Fibroblast of the aortic adventitia (primary cell): ENCODE measurements at regions not wholly inside any gene's neighbourhood (a gene's known extent, or its start where the extent isn't known, plus 50 kb on each side); places are given as distances from the start of the nearest gene placed in this dataset.

Experiments used
- DNase-seq: peaks from one replicate; pipeline ENCODE4 v3.0.0-alpha.2; 2010; ENCODE audit warnings: low read depth
- H3K4me3 ChIP-seq: 2 replicates; pipeline ENCODE4 v1.5.1; 2011; ENCODE audit warnings: low read depth, mild to moderate bottlenecking, control low read depth, low read length, moderate library complexity
- TF ChIP-seq, protein P1 (sequence below): IDR thresholded peaks from 2 replicates; pipeline ENCODE4 v1.5.1; 2011; ENCODE audit warnings: mild to moderate bottlenecking, low read length, control low read depth, inconsistent platforms; ENCODE audit not compliant: insufficient read depth

DNA sequence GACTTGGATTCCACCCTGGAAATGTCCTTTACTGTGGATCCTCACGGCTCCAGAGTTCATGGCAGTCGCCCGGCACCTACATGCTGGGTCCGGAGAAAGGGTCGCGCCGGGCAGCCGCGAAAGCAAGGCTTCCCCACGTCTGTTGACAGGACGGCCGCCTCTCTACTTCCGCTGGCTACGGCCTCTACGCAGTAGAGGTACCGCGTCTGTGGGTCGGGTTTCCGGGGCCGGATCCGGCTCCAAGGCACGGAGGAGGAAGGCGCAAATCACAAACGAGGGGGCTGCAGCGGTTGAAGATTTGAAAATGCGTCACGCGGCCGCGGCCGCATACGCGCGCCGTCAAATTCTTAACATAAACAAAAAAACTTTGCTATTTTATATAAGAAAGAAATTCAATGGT, 649.6 kb downstream of the REEP3 start:
- H3K4me3 ChIP-seq = no peak overlapping the region
- TF ChIP-seq, protein P1, sequence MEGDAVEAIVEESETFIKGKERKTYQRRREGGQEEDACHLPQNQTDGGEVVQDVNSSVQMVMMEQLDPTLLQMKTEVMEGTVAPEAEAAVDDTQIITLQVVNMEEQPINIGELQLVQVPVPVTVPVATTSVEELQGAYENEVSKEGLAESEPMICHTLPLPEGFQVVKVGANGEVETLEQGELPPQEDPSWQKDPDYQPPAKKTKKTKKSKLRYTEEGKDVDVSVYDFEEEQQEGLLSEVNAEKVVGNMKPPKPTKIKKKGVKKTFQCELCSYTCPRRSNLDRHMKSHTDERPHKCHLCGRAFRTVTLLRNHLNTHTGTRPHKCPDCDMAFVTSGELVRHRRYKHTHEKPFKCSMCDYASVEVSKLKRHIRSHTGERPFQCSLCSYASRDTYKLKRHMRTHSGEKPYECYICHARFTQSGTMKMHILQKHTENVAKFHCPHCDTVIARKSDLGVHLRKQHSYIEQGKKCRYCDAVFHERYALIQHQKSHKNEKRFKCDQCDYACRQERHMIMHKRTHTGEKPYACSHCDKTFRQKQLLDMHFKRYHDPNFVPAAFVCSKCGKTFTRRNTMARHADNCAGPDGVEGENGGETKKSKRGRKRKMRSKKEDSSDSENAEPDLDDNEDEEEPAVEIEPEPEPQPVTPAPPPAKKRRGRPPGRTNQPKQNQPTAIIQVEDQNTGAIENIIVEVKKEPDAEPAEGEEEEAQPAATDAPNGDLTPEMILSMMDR = no peak
- DNase-seq = no peak

DNA sequence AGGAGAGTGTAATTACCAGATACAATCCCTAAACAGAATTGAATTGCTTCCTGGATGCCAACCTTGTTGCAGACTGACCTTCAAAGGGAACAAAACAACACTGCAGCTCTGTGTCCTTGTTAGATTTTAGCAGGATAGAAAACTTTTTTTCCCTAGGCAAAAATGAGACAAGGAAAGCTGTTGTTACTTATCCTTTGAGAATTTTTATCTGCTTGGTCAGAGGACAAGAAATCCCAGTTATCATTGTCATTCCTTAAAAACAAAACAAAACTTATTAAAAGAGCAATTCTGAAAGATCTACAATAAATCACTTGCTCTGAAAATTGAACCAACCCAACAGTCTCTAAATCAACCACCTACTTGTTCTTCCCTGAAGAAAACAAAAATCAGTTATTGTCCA, 652.6 kb downstream of the REEP3 start:
- no peak overlapping the region for H3K4me3 ChIP-seq
- TF ChIP-seq, protein P1 = no peak
- no peak for DNase-seq

DNA sequence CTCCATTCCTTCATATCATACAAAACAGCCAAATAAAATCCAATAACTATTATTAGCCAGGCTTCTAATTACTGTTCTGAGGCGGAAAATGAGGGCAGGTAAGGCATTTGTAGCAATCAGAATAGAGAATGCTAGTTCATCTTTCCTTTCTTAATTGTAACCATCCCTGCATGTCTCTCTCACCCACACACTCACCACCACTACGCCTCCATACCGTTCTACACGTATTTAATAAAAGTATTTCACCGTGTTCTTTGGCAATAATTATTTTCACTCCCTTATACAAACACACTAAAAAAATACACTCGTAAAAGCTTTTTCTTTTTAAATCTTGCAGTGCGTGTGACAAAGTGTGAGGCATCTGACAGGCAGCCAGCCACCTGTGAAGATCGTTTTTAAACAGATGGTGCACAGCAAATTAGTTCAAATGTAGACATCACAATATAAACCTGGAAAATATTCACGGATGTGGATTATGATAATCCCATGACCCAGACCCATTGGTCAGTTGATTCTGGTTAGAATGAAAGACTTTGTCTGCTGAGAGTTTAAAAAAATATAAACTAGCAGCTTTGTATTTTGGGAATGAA, 653.6 kb downstream of the REEP3 start:
- TF ChIP-seq, protein P1 = no peak
- DNase-seq = no peak
- H3K4me3 ChIP-seq = no peak overlapping the region

DNA sequence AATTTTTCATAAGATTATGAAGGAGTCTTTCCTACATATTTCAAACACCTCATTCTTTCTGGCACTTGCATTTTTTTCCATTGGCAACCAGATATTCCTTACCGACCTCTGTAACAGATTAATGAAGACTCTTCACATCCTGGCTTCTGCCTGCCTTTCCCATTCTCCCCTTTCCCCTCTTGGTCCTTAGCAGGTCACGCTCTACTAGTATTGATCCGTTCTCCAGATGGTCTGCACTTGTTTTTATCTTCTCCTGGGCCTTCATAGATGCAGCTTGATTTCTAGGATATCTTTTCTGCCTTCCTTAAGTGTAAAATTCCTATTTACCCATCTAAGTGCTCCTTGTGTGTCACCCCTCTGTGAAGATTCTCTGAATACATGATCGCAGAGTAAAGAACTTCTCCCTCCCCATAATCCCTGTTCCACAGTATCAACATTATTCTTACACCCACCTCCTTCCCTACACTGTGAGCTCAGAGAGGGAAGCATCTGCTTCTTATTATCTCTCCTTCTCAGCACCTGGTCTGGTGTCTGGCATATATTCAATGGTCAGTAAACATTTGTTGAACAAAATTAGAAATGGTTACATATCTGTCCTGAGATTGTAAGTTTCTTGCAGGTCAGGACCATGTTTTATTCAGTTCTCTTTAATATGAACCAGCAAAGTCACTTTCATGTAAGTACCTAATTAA, 654.2 kb downstream of the REEP3 start:
- no peak for DNase-seq
- TF ChIP-seq, protein P1 = no peak
- no peak overlapping the region for H3K4me3 ChIP-seq

DNA sequence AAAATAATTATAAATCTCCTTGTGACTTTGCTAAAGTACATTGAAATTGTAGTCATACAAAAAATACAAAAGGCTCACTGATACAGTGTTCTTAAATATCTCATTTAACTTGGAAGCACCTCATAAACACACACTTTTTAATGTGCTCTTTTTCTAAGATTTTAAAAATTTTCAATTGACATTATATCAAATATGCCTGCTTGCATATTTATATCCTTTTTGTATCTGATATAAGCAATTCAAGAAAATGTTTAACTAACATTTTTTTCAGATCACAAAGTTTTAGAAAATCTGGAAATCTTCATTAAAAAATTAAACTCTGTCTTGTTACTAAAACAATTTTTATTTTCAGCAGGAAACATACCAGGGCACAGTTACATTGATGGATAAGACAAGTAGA, 661.5 kb downstream of the REEP3 start:
- H3K4me3 ChIP-seq = no peak overlapping the region
- TF ChIP-seq, protein P1 = no peak
- no peak for DNase-seq

DNA sequence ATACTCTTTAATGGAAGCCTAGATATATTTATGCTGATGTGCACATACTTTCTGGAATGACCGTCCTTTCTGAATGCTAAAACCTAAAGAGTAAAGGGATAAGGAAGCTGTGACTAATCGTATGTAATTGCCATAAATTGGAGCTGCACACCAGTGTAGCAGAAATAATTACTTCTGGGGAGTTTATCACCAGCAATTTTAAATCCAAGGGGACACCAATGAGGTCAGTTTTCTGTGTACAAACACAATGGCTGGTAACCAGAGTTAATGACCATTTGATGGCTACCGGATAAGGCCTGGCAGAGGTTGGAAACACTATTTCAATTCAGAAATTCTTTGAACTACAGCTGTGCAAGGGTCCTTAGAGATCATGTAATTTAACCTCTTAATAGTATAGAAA, 670.1 kb downstream of the REEP3 start:
- DNase-seq = no peak
- H3K4me3 ChIP-seq = no peak overlapping the region
- TF ChIP-seq, protein P1 = no peak
